ENCODE measurements at regions not wholly inside any gene's neighbourhood (a gene's known extent, or its start where the extent isn't known, plus 50 kb on each side); places are given as distances from the start of the nearest gene placed in this dataset.

- no peak for TF ChIP-seq TAF1 (IDR thresholded peaks at IDR 0.05; ENCODE audit: low read depth)
- TF ChIP-seq CTCF (IDR thresholded peaks at IDR 0.05; ENCODE audit: poor library complexity, severe bottlenecking) = no peak
- TF ChIP-seq POLR2AphosphoS5 (IDR thresholded peaks at IDR 0.05) = no peak
- no peak for TF ChIP-seq EZH2 (IDR thresholded peaks at IDR 0.05; ENCODE audit: borderline replicate concordance, insufficient read depth, low read length, poor library complexity, severe bottlenecking)
- no peak for TF ChIP-seq EP300 (conservative IDR thresholded peaks at IDR 0.05; ENCODE audit: poor library complexity, severe bottlenecking)
Measured at GRCh38 chr9:106637486-106637885, 225.5 kb upstream of the ZNF462 start.

Measured in neural cell (in vitro differentiated cells).